ENCODE measurements at regions not wholly inside any gene's neighbourhood (a gene's known extent, or its start where the extent isn't known, plus 50 kb on each side); places are given as distances from the start of the nearest gene placed in this dataset.

GRCh38 chr7:18257711-18258110 is 230.1 kb upstream of the PRPS1L1 start:
- no peak for FAIRE-seq

- FAIRE-seq = no peak
Measured at GRCh38 chr7:18262058-18262457, 233.5 kb upstream of the HDAC9 start.

GRCh38 chr7:18265611-18266281 is 229.8 kb upstream of the HDAC9 start:
- no peak for FAIRE-seq

GRCh38 chr7:18268571-18268970 is 227.0 kb upstream of the HDAC9 start:
- FAIRE-seq = no peak

- no peak for FAIRE-seq
Measured at GRCh38 chr7:18276380-18276779, 219.2 kb upstream of the HDAC9 start.

GRCh38 chr7:18278316-18278715 is 217.2 kb upstream of the HDAC9 start:
- no peak for FAIRE-seq

GRCh38 chr7:18283045-18283444 is 212.5 kb upstream of the HDAC9 start:
- FAIRE-seq = no peak

- no peak for FAIRE-seq
Measured at GRCh38 chr7:18287482-18287881, 208.1 kb upstream of the HDAC9 start.

GRCh38 chr7:18288322-18289037 is 207.1 kb upstream of the HDAC9 start:
- FAIRE-seq = no peak

- FAIRE-seq = no peak
Measured at GRCh38 chr7:18289788-18290187, 205.8 kb upstream of the HDAC9 start.

- no peak for FAIRE-seq
Measured at GRCh38 chr7:18290223-18290622, 205.3 kb upstream of the HDAC9 start.

- FAIRE-seq = no peak
Measured at GRCh38 chr7:18290865-18291264, 204.7 kb upstream of the HDAC9 start.

GRCh38 chr7:18292584-18292983 is 203.0 kb upstream of the HDAC9 start:
- FAIRE-seq = no peak

GRCh38 chr7:18293759-18294158 is 201.8 kb upstream of the HDAC9 start:
- FAIRE-seq = no peak

- FAIRE-seq = no peak
Measured at GRCh38 chr7:18294411-18294810, 201.1 kb upstream of the HDAC9 start.

GRCh38 chr7:18295781-18296423 is 199.6 kb upstream of the HDAC9 start:
- no peak for FAIRE-seq

- no peak for FAIRE-seq
Measured at GRCh38 chr7:18302097-18302496, 193.5 kb upstream of the HDAC9 start.

GRCh38 chr7:18305866-18306265 is 189.7 kb upstream of the HDAC9 start:
- FAIRE-seq = no peak

- no peak for FAIRE-seq
Measured at GRCh38 chr7:18306696-18307095, 188.9 kb upstream of the HDAC9 start.

- FAIRE-seq = no peak
Measured at GRCh38 chr7:18308938-18309337, 186.6 kb upstream of the HDAC9 start.

GRCh38 chr7:18312482-18312881 is 183.1 kb upstream of the HDAC9 start:
- FAIRE-seq = no peak

- no peak for FAIRE-seq
Measured at GRCh38 chr7:18313965-18314364, 181.6 kb upstream of the HDAC9 start.

GRCh38 chr7:18315241-18315640 is 180.3 kb upstream of the HDAC9 start:
- no peak for FAIRE-seq

- no peak for FAIRE-seq
Measured at GRCh38 chr7:18317941-18318340, 177.6 kb upstream of the HDAC9 start.
